AG04450 (cell line): ENCODE measurements at regions not wholly inside any gene's neighbourhood (a gene's known extent, or its start where the extent isn't known, plus 50 kb on each side); places are given as distances from the start of the nearest gene placed in this dataset.

Experiments
- CTCF ChIA-PET: fragments of 300-600, 350-600 bp; formaldehyde crosslinking; extraction: SDS; loops from one replicate; lab custom pipeline; 2022; ENCODE audit warnings: antibody characterized with exemption, inconsistent platforms; lab: Charles Lee
- POLR2A ChIA-PET: fragments of 350-600 bp; formaldehyde crosslinking; extraction: SDS; loops from one replicate; lab custom pipeline; 2021; ENCODE audit warnings: antibody characterized with exemption, inconsistent platforms; lab: Yijun Ruan, JAX
- DNase-seq: peaks from one replicate; pipeline ENCODE4 v3.0.0-alpha.2; 2011; ENCODE audit warnings: low read depth, low spot score
- H3K27ac ChIP-seq: one replicate; pipeline ENCODE4 v1.5.1; 2012; ENCODE audit warnings: low read depth, low read length, control low read depth
- H3K27me3 ChIP-seq: one replicate; pipeline ENCODE4 v1.6.0; 2012; ENCODE audit warnings: low read length; ENCODE audit not compliant: control insufficient read depth, insufficient read depth
- H3K4me3 ChIP-seq: 2 replicates; pipeline ENCODE4 v1.5.1; 2011; ENCODE audit warnings: mild to moderate bottlenecking, low read depth, low read length, control low read depth
- H3K9me3 ChIP-seq: 2 replicates; pipeline ENCODE4 v1.5.1; 2012; ENCODE audit warnings: low read length; ENCODE audit not compliant: control insufficient read depth, insufficient read depth
- TF ChIP-seq, protein P1 (sequence below): IDR thresholded peaks from 2 replicates; pipeline ENCODE4 v1.5.1; 2011; ENCODE audit warnings: low read depth, low read length, control low read depth, inconsistent platforms

DNA sequence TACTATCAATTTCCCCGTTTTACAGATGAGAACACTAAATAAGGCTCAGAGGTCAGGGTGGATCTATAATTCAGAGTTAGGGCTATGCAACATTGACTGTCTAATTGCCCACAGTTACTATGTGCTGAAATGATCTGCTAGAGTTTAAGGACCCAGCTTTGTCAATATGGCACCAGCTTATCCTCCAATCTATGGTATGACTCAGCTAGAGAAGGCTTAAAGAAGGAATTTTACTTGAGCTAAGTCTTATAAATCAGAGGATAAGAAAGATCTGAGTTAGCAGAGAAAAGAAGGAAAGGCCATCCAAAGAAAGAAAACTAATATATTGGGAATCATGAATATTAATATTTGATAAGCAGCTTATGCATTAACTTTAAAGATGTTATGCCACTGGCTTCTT, 78.1 kb downstream of the ASB9 start:
- Histone ChIP-seq H3K4me3 (no peak overlapping the region), H3K9me3 (no peaks in the 10 kb centered on the region), H3K27me3 (no peaks in the 10 kb centered on the region), H3K27ac (no peak overlapping the region)
- CTCF ChIA-PET = no interaction called here
- POLR2A ChIA-PET = no interaction called here
- no peak for DNase-seq
- TF ChIP-seq, protein P1, sequence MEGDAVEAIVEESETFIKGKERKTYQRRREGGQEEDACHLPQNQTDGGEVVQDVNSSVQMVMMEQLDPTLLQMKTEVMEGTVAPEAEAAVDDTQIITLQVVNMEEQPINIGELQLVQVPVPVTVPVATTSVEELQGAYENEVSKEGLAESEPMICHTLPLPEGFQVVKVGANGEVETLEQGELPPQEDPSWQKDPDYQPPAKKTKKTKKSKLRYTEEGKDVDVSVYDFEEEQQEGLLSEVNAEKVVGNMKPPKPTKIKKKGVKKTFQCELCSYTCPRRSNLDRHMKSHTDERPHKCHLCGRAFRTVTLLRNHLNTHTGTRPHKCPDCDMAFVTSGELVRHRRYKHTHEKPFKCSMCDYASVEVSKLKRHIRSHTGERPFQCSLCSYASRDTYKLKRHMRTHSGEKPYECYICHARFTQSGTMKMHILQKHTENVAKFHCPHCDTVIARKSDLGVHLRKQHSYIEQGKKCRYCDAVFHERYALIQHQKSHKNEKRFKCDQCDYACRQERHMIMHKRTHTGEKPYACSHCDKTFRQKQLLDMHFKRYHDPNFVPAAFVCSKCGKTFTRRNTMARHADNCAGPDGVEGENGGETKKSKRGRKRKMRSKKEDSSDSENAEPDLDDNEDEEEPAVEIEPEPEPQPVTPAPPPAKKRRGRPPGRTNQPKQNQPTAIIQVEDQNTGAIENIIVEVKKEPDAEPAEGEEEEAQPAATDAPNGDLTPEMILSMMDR = no peak

- H3K9me3 ChIP-seq = no peaks in the 10 kb centered on the region
- TF ChIP-seq, protein P1 = no peak
- ChIA-PET CTCF (no interaction called here), POLR2A (no interaction called here)
- no peak for DNase-seq
- no peak overlapping the region for H3K4me3 ChIP-seq
- H3K27me3 ChIP-seq = no peaks in the 10 kb centered on the region
- H3K27ac ChIP-seq = no peak overlapping the region
These were observed 81.8 kb downstream of the ASB9 start for GRCh38 chrX:15188039-15188438.

- Histone ChIP-seq H3K27me3 (no peaks in the 10 kb centered on the region), H3K9me3 (no peaks in the 10 kb centered on the region), H3K27ac (no peak overlapping the region), H3K4me3 (no peak overlapping the region)
- DNase-seq = no peak
- ChIA-PET CTCF (no interaction called here), POLR2A (no interaction called here)
- TF ChIP-seq, protein P1 = no peak
These were observed 92.6 kb downstream of the ASB9 start for GRCh38 chrX:15177316-15177715.

DNA sequence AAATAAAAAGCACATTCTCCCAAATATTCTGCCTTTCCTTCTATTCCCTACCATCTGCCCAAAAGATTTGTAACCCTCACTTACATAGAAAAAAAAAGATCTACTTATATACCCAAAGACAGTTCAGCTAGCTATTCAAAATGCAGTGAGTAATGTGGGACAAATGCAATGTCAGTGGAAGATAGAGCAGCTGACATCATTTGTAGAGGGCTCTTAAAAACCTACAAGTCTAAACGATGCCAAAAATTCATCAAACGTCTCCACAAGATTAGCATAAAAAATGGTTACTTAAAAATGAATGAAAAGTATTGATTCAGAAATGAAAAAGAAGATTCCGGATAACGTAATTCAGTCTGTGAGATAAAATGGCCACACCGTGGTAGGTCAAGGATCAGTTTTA, 96.5 kb downstream of the ASB9 start:
- Histone ChIP-seq H3K27me3 (no peaks in the 10 kb centered on the region), H3K27ac (no peak overlapping the region), H3K9me3 (no peaks in the 10 kb centered on the region), H3K4me3 (no peak overlapping the region)
- no peak for DNase-seq
- ChIA-PET POLR2A (no interaction called here), CTCF (no interaction called here)
- TF ChIP-seq, protein P1 = no peak

GRCh38 chrX:15170927-15171326, 99.0 kb downstream of the ASB9 start:
- H3K27me3 ChIP-seq = no peaks in the 10 kb centered on the region
- H3K9me3 ChIP-seq = no peaks in the 10 kb centered on the region
- no peak for DNase-seq
- TF ChIP-seq, protein P1 = no peak
- ChIA-PET CTCF (no interaction called here), POLR2A (no interaction called here)
- H3K27ac ChIP-seq = no peak overlapping the region
- H3K4me3 ChIP-seq = no peak overlapping the region
